ENCODE measurements at regions not wholly inside any gene's neighbourhood (a gene's known extent, or its start where the extent isn't known, plus 50 kb on each side); places are given as distances from the start of the nearest gene placed in this dataset.
"Not testable (repeated sequence)": the region's sequence is repeated elsewhere in the genome, so short reads cannot be mapped to it uniquely, and the experiment has no call there.

GRCh38 chr9:75687359-75687953 lies 203.0 kb upstream of the PCSK5 start:
- no peak overlapping the region for H3K56ac ChIP-seq (ENCODE audit: low read length)
- DNase-seq, result no peak
- H4K5ac ChIP-seq (ENCODE audit: low read length), result no peak overlapping the region
- no peaks in the 10 kb centered on the region for H3K36me3 ChIP-seq (ENCODE audit: control insufficient read depth, insufficient read depth, low read length)
- H4K8ac ChIP-seq (ENCODE audit: low read depth, low read length), result no peak overlapping the region
- H3K4me1 ChIP-seq (ENCODE audit: control insufficient read depth, low read depth, low read length), result no peaks in the 10 kb centered on the region
- H2BK120ac ChIP-seq (ENCODE audit: low read depth, low read length), result no peak overlapping the region
- H2BK5ac ChIP-seq (ENCODE audit: low read length), result no peak overlapping the region
- no peak overlapping the region for H3K4me3 ChIP-seq (ENCODE audit: low read length)
- H3K23ac ChIP-seq (ENCODE audit: low read length), result no peak overlapping the region
- no peaks in the 10 kb centered on the region for H3K27me3 ChIP-seq (ENCODE audit: insufficient read depth, low read length, poor library complexity)
- H3K9ac ChIP-seq (ENCODE audit: low read length), result no peak overlapping the region
- WGBS (ENCODE audit: extremely low coverage, insufficient coverage, low lambda C conversion rate), result no CpG with 5 or more reads among the region's 2 CpGs
- no peak overlapping the region for H3K27ac ChIP-seq (ENCODE audit: low read depth, low read length)
- no peak overlapping the region for H3K4me2 ChIP-seq (ENCODE audit: low read length)
- no peak overlapping the region for H2AK5ac ChIP-seq (ENCODE audit: low read length)
- H3K79me2 ChIP-seq (ENCODE audit: control insufficient read depth, insufficient read depth, low read length), result no peaks in the 10 kb centered on the region
- H3K79me1 ChIP-seq (ENCODE audit: low read length), result no peaks in the 10 kb centered on the region
- no peak overlapping the region for H3K4ac ChIP-seq (ENCODE audit: low read depth, low read length)
- H2BK15ac ChIP-seq (replicated peaks; ENCODE audit: low read depth), result no peak overlapping the region
- H3K18ac ChIP-seq (ENCODE audit: low read length), result no peak overlapping the region

- H2AK5ac ChIP-seq (ENCODE audit: low read length); H3K4me3 ChIP-seq (ENCODE audit: low read length); H2BK120ac ChIP-seq (ENCODE audit: low read depth, low read length); H3K27ac ChIP-seq (ENCODE audit: low read depth, low read length); H3K4ac ChIP-seq (ENCODE audit: low read depth, low read length); H3K27me3 ChIP-seq (ENCODE audit: insufficient read depth, low read length, poor library complexity); H3K79me1 ChIP-seq (ENCODE audit: low read length); H4K8ac ChIP-seq (ENCODE audit: low read depth, low read length); H3K4me1 ChIP-seq (ENCODE audit: control insufficient read depth, low read depth, low read length); H3K79me2 ChIP-seq (ENCODE audit: control insufficient read depth, insufficient read depth, low read length); H2BK5ac ChIP-seq (ENCODE audit: low read length); H3K4me2 ChIP-seq (ENCODE audit: low read length); DNase-seq; H3K56ac ChIP-seq (ENCODE audit: low read length); H3K36me3 ChIP-seq (ENCODE audit: control insufficient read depth, insufficient read depth, low read length); H4K5ac ChIP-seq (ENCODE audit: low read length); H2BK15ac ChIP-seq (replicated peaks; ENCODE audit: low read depth); H3K23ac ChIP-seq (ENCODE audit: low read length); H3K9ac ChIP-seq (ENCODE audit: low read length); H3K18ac ChIP-seq (ENCODE audit: low read length): not testable (repeated sequence)
Measured at GRCh38 chr9:75690551-75690950, 199.9 kb upstream of the PCSK5 start.

- H3K4me1 ChIP-seq (ENCODE audit: control insufficient read depth, low read depth, low read length), result no peaks in the 10 kb centered on the region
- H3K79me1 ChIP-seq (ENCODE audit: low read length), result no peaks in the 10 kb centered on the region
- no peak overlapping the region for H2BK120ac ChIP-seq (ENCODE audit: low read depth, low read length)
- H2BK15ac ChIP-seq (replicated peaks; ENCODE audit: low read depth), result no peak overlapping the region
- no peak overlapping the region for H3K18ac ChIP-seq (ENCODE audit: low read length)
- H3K4me3 ChIP-seq (ENCODE audit: low read length), result no peak overlapping the region
- H2AK5ac ChIP-seq (ENCODE audit: low read length), result no peak overlapping the region
- H3K4ac ChIP-seq (ENCODE audit: low read depth, low read length), result no peak overlapping the region
- H3K9ac ChIP-seq (ENCODE audit: low read length), result no peak overlapping the region
- H4K8ac ChIP-seq (ENCODE audit: low read depth, low read length), result no peak overlapping the region
- no peak overlapping the region for H3K27ac ChIP-seq (ENCODE audit: low read depth, low read length)
- no peaks in the 10 kb centered on the region for H3K36me3 ChIP-seq (ENCODE audit: control insufficient read depth, insufficient read depth, low read length)
- H3K23ac ChIP-seq (ENCODE audit: low read length), result no peak overlapping the region
- no peaks in the 10 kb centered on the region for H3K79me2 ChIP-seq (ENCODE audit: control insufficient read depth, insufficient read depth, low read length)
- H3K27me3 ChIP-seq (ENCODE audit: insufficient read depth, low read length, poor library complexity), result no peaks in the 10 kb centered on the region
- no peak overlapping the region for H3K4me2 ChIP-seq (ENCODE audit: low read length)
- no peak for DNase-seq
- H2BK5ac ChIP-seq (ENCODE audit: low read length), result no peak overlapping the region
- WGBS (ENCODE audit: extremely low coverage, insufficient coverage, low lambda C conversion rate), result no CpG with 5 or more reads among the region's 1 CpG
- H3K56ac ChIP-seq (ENCODE audit: low read length), result no peak overlapping the region
- H4K5ac ChIP-seq (ENCODE audit: low read length), result no peak overlapping the region
Measured at GRCh38 chr9:75691408-75691807, 199.1 kb upstream of the PCSK5 start.

- WGBS (ENCODE audit: extremely low coverage, insufficient coverage, low lambda C conversion rate), result no CpG with 5 or more reads among the region's 3 CpGs
- no peaks in the 10 kb centered on the region for H3K4me1 ChIP-seq (ENCODE audit: control insufficient read depth, low read depth, low read length)
- no peak overlapping the region for H3K4ac ChIP-seq (ENCODE audit: low read depth, low read length)
- no peaks in the 10 kb centered on the region for H3K27me3 ChIP-seq (ENCODE audit: insufficient read depth, low read length, poor library complexity)
- no peak overlapping the region for H2BK120ac ChIP-seq (ENCODE audit: low read depth, low read length)
- H4K5ac ChIP-seq (ENCODE audit: low read length), result no peak overlapping the region
- H3K4me2 ChIP-seq (ENCODE audit: low read length), result no peak overlapping the region
- H3K79me1 ChIP-seq (ENCODE audit: low read length), result no peaks in the 10 kb centered on the region
- H3K18ac ChIP-seq (ENCODE audit: low read length), result no peak overlapping the region
- H3K36me3 ChIP-seq (ENCODE audit: control insufficient read depth, insufficient read depth, low read length), result no peaks in the 10 kb centered on the region
- no peak for DNase-seq
- H3K79me2 ChIP-seq (ENCODE audit: control insufficient read depth, insufficient read depth, low read length), result no peaks in the 10 kb centered on the region
- H3K9ac ChIP-seq (ENCODE audit: low read length), result no peak overlapping the region
- H3K56ac ChIP-seq (ENCODE audit: low read length), result no peak overlapping the region
- no peak overlapping the region for H2BK5ac ChIP-seq (ENCODE audit: low read length)
- H3K4me3 ChIP-seq (ENCODE audit: low read length), result no peak overlapping the region
- no peak overlapping the region for H4K8ac ChIP-seq (ENCODE audit: low read depth, low read length)
- no peak overlapping the region for H3K23ac ChIP-seq (ENCODE audit: low read length)
- H2BK15ac ChIP-seq (replicated peaks; ENCODE audit: low read depth), result no peak overlapping the region
- no peak overlapping the region for H2AK5ac ChIP-seq (ENCODE audit: low read length)
- H3K27ac ChIP-seq (ENCODE audit: low read depth, low read length), result no peak overlapping the region
Measured at GRCh38 chr9:75692309-75692708, 198.2 kb upstream of the PCSK5 start.

- no peaks in the 10 kb centered on the region for H3K4me1 ChIP-seq (ENCODE audit: control insufficient read depth, low read depth, low read length)
- H3K36me3 ChIP-seq (ENCODE audit: control insufficient read depth, insufficient read depth, low read length), result no peaks in the 10 kb centered on the region
- H3K9ac ChIP-seq (ENCODE audit: low read length), result no peak overlapping the region
- no peaks in the 10 kb centered on the region for H3K79me1 ChIP-seq (ENCODE audit: low read length)
- no peak overlapping the region for H2BK120ac ChIP-seq (ENCODE audit: low read depth, low read length)
- no peak overlapping the region for H2BK15ac ChIP-seq (replicated peaks; ENCODE audit: low read depth)
- no peak overlapping the region for H3K4me2 ChIP-seq (ENCODE audit: low read length)
- H3K23ac ChIP-seq (ENCODE audit: low read length), result no peak overlapping the region
- H3K18ac ChIP-seq (ENCODE audit: low read length), result no peak overlapping the region
- WGBS (ENCODE audit: extremely low coverage, insufficient coverage, low lambda C conversion rate), result no CpG with 5 or more reads among the region's 1 CpG
- no peaks in the 10 kb centered on the region for H3K79me2 ChIP-seq (ENCODE audit: control insufficient read depth, insufficient read depth, low read length)
- no peak overlapping the region for H2AK5ac ChIP-seq (ENCODE audit: low read length)
- no peak overlapping the region for H2BK5ac ChIP-seq (ENCODE audit: low read length)
- no peaks in the 10 kb centered on the region for H3K27me3 ChIP-seq (ENCODE audit: insufficient read depth, low read length, poor library complexity)
- H4K5ac ChIP-seq (ENCODE audit: low read length), result no peak overlapping the region
- no peak overlapping the region for H3K4ac ChIP-seq (ENCODE audit: low read depth, low read length)
- no peak overlapping the region for H3K4me3 ChIP-seq (ENCODE audit: low read length)
- DNase-seq, result no peak
- H4K8ac ChIP-seq (ENCODE audit: low read depth, low read length), result no peak overlapping the region
- H3K27ac ChIP-seq (ENCODE audit: low read depth, low read length), result no peak overlapping the region
- H3K56ac ChIP-seq (ENCODE audit: low read length), result no peak overlapping the region
Measured at GRCh38 chr9:75695921-75696320, 194.6 kb upstream of the PCSK5 start.

- Histone ChIP-seq H3K79me1 (ENCODE audit: low read length) (no peaks in the 10 kb centered on the region), H3K23ac (ENCODE audit: low read length) (no peak overlapping the region), H3K4ac (ENCODE audit: low read depth, low read length) (no peak overlapping the region), H3K18ac (ENCODE audit: low read length) (no peak overlapping the region), H3K4me2 (ENCODE audit: low read length) (no peak overlapping the region), H4K5ac (ENCODE audit: low read length) (no peak overlapping the region), H2BK120ac (ENCODE audit: low read depth, low read length) (no peak overlapping the region), H3K27me3 (ENCODE audit: insufficient read depth, low read length, poor library complexity) (no peaks in the 10 kb centered on the region), H4K8ac (ENCODE audit: low read depth, low read length) (no peak overlapping the region), H2AK5ac (ENCODE audit: low read length) (no peak overlapping the region), H2BK5ac (ENCODE audit: low read length) (no peak overlapping the region), H3K4me1 (ENCODE audit: control insufficient read depth, low read depth, low read length) (no peaks in the 10 kb centered on the region), H2BK15ac (replicated peaks; ENCODE audit: low read depth) (no peak overlapping the region), H3K56ac (ENCODE audit: low read length) (no peak overlapping the region), H3K4me3 (ENCODE audit: low read length) (no peak overlapping the region), H3K79me2 (ENCODE audit: control insufficient read depth, insufficient read depth, low read length) (no peaks in the 10 kb centered on the region), H3K9ac (ENCODE audit: low read length) (no peak overlapping the region), H3K27ac (ENCODE audit: low read depth, low read length) (no peak overlapping the region), H3K36me3 (ENCODE audit: control insufficient read depth, insufficient read depth, low read length) (no peaks in the 10 kb centered on the region)
- no peak for DNase-seq
Measured at GRCh38 chr9:75699017-75699416, 191.5 kb upstream of the PCSK5 start.
